ENCODE measurements at regions not wholly inside any gene's neighbourhood (a gene's known extent, or its start where the extent isn't known, plus 50 kb on each side); places are given as distances from the start of the nearest gene placed in this dataset.
A peak's percentile ranks its signal among the peaks of the same experiment; 100 is the strongest.

DNA sequence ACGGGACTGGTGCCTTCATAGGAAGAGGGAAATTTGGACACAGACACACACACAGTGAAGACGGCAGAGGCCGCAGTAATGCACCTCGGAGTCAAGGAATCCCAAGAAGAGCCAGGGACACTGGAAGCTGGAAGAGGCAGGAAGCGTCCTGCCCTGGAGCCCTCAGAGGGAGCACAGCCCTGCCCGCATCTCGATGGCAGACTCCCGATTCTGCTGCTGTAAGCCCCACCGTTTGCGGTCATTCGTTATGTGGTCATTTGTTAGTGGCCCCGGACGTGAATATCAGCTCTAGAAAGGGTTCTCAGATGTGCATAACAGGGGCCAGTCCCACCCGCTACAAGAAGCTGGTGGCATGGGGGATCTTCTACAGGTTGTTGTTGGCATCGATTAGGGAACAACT is 316.6 kb downstream of the FOXL1 start:
- Mint-ChIP-seq H3K9me3 (peaks cover 2% of the 10 kb centered on the region; the same call in 1 of the 2 replicates), H3K4me1 (peaks cover 17% of the 10 kb centered on the region), H3K36me3 (no peaks in the 10 kb centered on the region), H3K27me3 (ENCODE audit: low read depth) (no peaks in the 10 kb centered on the region; the same call in 1 of the 2 replicates), H3K4me3 (no peak overlapping the region), H3K27ac (no peak overlapping the region)
- DNase-seq (ENCODE audit: low spot score): no peak
- TF ChIP-seq SMAD4 (CRISPR knock-in tag; IDR thresholded peaks at IDR 0.05): no peak
- ChIA-PET POLR2A (no interaction called here), CTCF (interaction anchor here (1.1 to 2.2 kb wide), 2 partner anchors 21 to 168 kb away, joined by 4 to 14 read pairs; no protein-coding TSS in a partner anchor)
- no peak for ATAC-seq

DNA sequence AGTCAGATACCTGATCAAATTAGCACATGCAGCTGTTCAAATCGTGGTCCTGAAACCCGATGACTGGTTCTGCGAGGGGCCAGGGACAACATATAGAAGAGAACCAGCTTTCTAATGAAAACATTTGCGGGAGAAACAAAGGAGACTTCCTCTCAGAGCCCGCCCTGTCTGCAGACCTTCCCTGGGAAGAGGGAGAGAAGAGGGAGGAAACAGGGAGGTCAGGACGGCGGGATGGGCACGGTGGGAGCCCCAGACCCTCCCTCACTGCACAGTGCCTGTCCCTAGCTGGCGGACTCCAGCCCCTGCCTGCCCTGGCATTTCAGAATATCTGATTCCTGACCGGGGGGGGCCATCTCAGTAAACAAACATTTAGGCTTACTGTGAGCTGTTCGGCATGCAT is 317.3 kb downstream of the FOXL1 start:
- ChIA-PET POLR2A (no interaction called here), CTCF (interaction anchor here (1.1 to 2.2 kb wide), 2 partner anchors 22 to 167 kb away, joined by 4 to 14 read pairs; no protein-coding TSS in a partner anchor)
- Mint-ChIP-seq H3K27ac (peak overlapping the region; percentile 24; the same call in 1 of the 2 replicates), H3K4me3 (no peak overlapping the region), H3K9me3 (no peaks in the 10 kb centered on the region; the same call in 1 of the 2 replicates), H3K27me3 (ENCODE audit: low read depth) (no peaks in the 10 kb centered on the region; the same call in 1 of the 2 replicates), H3K36me3 (no peaks in the 10 kb centered on the region), H3K4me1 (peaks cover 17% of the 10 kb centered on the region)
- no peak for TF ChIP-seq IRF2 (CRISPR knock-in tag; IDR thresholded peaks at IDR 0.05; ENCODE audit: borderline replicate concordance, low read depth)
- TF ChIP-seq TP53 (CRISPR knock-in tag; IDR thresholded peaks at IDR 0.05): no peak
- TF ChIP-seq E2F5 (CRISPR knock-in tag; IDR thresholded peaks at IDR 0.05): no peak
- TF ChIP-seq, protein P1, sequence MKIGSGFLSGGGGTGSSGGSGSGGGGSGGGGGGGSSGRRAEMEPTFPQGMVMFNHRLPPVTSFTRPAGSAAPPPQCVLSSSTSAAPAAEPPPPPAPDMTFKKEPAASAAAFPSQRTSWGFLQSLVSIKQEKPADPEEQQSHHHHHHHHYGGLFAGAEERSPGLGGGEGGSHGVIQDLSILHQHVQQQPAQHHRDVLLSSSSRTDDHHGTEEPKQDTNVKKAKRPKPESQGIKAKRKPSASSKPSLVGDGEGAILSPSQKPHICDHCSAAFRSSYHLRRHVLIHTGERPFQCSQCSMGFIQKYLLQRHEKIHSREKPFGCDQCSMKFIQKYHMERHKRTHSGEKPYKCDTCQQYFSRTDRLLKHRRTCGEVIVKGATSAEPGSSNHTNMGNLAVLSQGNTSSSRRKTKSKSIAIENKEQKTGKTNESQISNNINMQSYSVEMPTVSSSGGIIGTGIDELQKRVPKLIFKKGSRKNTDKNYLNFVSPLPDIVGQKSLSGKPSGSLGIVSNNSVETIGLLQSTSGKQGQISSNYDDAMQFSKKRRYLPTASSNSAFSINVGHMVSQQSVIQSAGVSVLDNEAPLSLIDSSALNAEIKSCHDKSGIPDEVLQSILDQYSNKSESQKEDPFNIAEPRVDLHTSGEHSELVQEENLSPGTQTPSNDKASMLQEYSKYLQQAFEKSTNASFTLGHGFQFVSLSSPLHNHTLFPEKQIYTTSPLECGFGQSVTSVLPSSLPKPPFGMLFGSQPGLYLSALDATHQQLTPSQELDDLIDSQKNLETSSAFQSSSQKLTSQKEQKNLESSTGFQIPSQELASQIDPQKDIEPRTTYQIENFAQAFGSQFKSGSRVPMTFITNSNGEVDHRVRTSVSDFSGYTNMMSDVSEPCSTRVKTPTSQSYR (CRISPR knock-in tag; IDR thresholded peaks at IDR 0.05): no peak
- TF ChIP-seq FOXJ3 (CRISPR knock-in tag; IDR thresholded peaks at IDR 0.05; ENCODE audit: borderline replicate concordance): no peak
- TF ChIP-seq ZNF671 (CRISPR knock-in tag; IDR thresholded peaks at IDR 0.05): no peak
- no peak for DNase-seq (ENCODE audit: low spot score)
- ATAC-seq: peak; percentile 73

DNA sequence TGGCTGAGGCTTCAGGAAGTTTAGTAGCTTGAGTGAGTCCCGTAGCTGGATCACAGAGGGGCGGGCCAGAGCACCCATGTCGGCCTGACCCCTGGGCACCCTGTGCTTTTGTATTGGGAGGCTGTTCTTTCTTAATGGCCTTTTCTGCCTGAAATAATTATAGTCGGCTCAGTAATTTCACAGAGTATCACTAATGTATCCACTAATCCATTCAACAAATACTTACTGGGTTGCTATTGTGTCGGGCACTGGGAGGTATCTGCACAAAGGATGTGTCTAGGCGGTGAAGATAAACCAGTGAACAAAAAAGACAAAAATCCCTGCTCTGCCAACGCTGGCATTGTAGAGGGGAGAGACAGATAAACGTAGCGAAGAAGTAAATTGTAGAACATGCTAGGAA is 318.6 kb downstream of the FOXL1 start:
- Mint-ChIP-seq H3K9me3 (no peaks in the 10 kb centered on the region), H3K27me3 (ENCODE audit: low read depth) (no peaks in the 10 kb centered on the region; the same call in none of the 2 replicates), H3K36me3 (no peaks in the 10 kb centered on the region), H3K4me3 (no peak overlapping the region), H3K4me1 (peaks cover 20% of the 10 kb centered on the region), H3K27ac (no peak overlapping the region)
- ChIA-PET CTCF (interaction anchor here (1.0 kb wide), 1 partner anchor 333 kb away, joined by 3 read pairs; no protein-coding TSS in a partner anchor), POLR2A (no interaction called here)
- DNase-seq (ENCODE audit: low spot score): no peak
- ATAC-seq: no peak
- TF ChIP-seq ESRRA (CRISPR knock-in tag; IDR thresholded peaks at IDR 0.05; ENCODE audit: borderline replicate concordance) (no peak), AR (CRISPR knock-in tag; IDR thresholded peaks at IDR 0.05) (no peak), MLX (CRISPR knock-in tag; IDR thresholded peaks at IDR 0.05) (no peak), FOXP1 (CRISPR knock-in tag; IDR thresholded peaks at IDR 0.05; ENCODE audit: borderline replicate concordance) (no peak), EMX1 (CRISPR knock-in tag; IDR thresholded peaks at IDR 0.05) (no peak), CREB1 (CRISPR knock-in tag; IDR thresholded peaks at IDR 0.05) (no peak), MYBL2 (CRISPR knock-in tag; IDR thresholded peaks at IDR 0.05) (no peak), IRF1 (CRISPR knock-in tag; IDR thresholded peaks at IDR 0.05) (no peak), TP53 (CRISPR knock-in tag; IDR thresholded peaks at IDR 0.05) (no peak), NFE2L1 (CRISPR knock-in tag; IDR thresholded peaks at IDR 0.05) (no peak), ZNF263 (CRISPR knock-in tag; IDR thresholded peaks at IDR 0.05; ENCODE audit: low read depth) (no peak)
- TF ChIP-seq, protein P2, sequence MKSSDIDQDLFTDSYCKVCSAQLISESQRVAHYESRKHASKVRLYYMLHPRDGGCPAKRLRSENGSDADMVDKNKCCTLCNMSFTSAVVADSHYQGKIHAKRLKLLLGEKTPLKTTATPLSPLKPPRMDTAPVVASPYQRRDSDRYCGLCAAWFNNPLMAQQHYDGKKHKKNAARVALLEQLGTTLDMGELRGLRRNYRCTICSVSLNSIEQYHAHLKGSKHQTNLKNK (CRISPR knock-in tag; IDR thresholded peaks at IDR 0.05): no peak
- TF ChIP-seq, protein P3, sequence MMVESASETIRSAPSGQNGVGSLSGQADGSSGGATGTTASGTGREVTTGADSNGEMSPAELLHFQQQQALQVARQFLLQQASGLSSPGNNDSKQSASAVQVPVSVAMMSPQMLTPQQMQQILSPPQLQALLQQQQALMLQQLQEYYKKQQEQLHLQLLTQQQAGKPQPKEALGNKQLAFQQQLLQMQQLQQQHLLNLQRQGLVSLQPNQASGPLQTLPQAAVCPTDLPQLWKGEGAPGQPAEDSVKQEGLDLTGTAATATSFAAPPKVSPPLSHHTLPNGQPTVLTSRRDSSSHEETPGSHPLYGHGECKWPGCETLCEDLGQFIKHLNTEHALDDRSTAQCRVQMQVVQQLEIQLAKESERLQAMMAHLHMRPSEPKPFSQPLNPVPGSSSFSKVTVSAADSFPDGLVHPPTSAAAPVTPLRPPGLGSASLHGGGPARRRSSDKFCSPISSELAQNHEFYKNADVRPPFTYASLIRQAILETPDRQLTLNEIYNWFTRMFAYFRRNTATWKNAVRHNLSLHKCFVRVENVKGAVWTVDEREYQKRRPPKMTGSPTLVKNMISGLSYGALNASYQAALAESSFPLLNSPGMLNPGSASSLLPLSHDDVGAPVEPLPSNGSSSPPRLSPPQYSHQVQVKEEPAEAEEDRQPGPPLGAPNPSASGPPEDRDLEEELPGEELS (CRISPR knock-in tag; IDR thresholded peaks at IDR 0.05): no peak
